ENCODE measurements at regions not wholly inside any gene's neighbourhood (a gene's known extent, or its start where the extent isn't known, plus 50 kb on each side); places are given as distances from the start of the nearest gene placed in this dataset.

GRCh38 chr2:147648471-147648870 is 196.4 kb upstream of the ACVR2A start:
- Histone ChIP-seq H3K27ac (no peak overlapping the region), H3K27me3 (replicated peaks) (no peaks in the 10 kb centered on the region), H3K4me3 (ENCODE audit: low read depth, low read length) (no peak overlapping the region), H3K36me3 (replicated peaks) (no peaks in the 10 kb centered on the region)
- DNase-seq = no peak
- in situ Hi-C loops (cut with HindIII; ENCODE audit: low pct_ligation_motif_present, low sequenced_read_pairs) = no loop called here
- TF ChIP-seq CTCF (IDR thresholded peaks at IDR 0.05; ENCODE audit: low read depth, low read length, missing control alignments) = no peak

- in situ Hi-C loops (cut with HindIII; ENCODE audit: low pct_ligation_motif_present, low sequenced_read_pairs) = no loop called here
- no peak overlapping the region for H3K27ac ChIP-seq
- DNase-seq = no peak
- TF ChIP-seq CTCF (IDR thresholded peaks at IDR 0.05; ENCODE audit: low read depth, low read length, missing control alignments) = no peak
- no peaks in the 10 kb centered on the region for H3K36me3 ChIP-seq (replicated peaks)
- no peaks in the 10 kb centered on the region for H3K27me3 ChIP-seq (replicated peaks)
- H3K4me3 ChIP-seq (ENCODE audit: low read depth, low read length) = no peak overlapping the region
Measured at GRCh38 chr2:147647816-147648215, 197.0 kb upstream of the ACVR2A start.

GRCh38 chr2:147646818-147647468 is 197.9 kb upstream of the ACVR2A start:
- in situ Hi-C loops (cut with HindIII; ENCODE audit: low pct_ligation_motif_present, low sequenced_read_pairs) = no loop called here
- no peak for TF ChIP-seq CTCF (IDR thresholded peaks at IDR 0.05; ENCODE audit: low read depth, low read length, missing control alignments)
- Histone ChIP-seq H3K36me3 (replicated peaks) (no peaks in the 10 kb centered on the region), H3K4me3 (ENCODE audit: low read depth, low read length) (no peak overlapping the region), H3K27ac (no peak overlapping the region), H3K27me3 (replicated peaks) (no peaks in the 10 kb centered on the region)
- DNase-seq = no peak

GRCh38 chr2:147644491-147644890 is 200.3 kb upstream of the ACVR2A start:
- H3K27ac ChIP-seq = no peak overlapping the region
- DNase-seq = no peak
- in situ Hi-C loops (cut with HindIII; ENCODE audit: low pct_ligation_motif_present, low sequenced_read_pairs) = no loop called here
- no peak for TF ChIP-seq CTCF (IDR thresholded peaks at IDR 0.05; ENCODE audit: low read depth, low read length, missing control alignments)
- H3K27me3 ChIP-seq (replicated peaks) = no peaks in the 10 kb centered on the region
- no peaks in the 10 kb centered on the region for H3K36me3 ChIP-seq (replicated peaks)
- no peak overlapping the region for H3K4me3 ChIP-seq (ENCODE audit: low read depth, low read length)

GRCh38 chr2:147642765-147643164 is 202.1 kb upstream of the ACVR2A start:
- no peak for TF ChIP-seq CTCF (IDR thresholded peaks at IDR 0.05; ENCODE audit: low read depth, low read length, missing control alignments)
- in situ Hi-C loops (cut with HindIII; ENCODE audit: low pct_ligation_motif_present, low sequenced_read_pairs) = no loop called here
- no peak for DNase-seq
- H3K27ac ChIP-seq = no peak overlapping the region
- no peak overlapping the region for H3K4me3 ChIP-seq (ENCODE audit: low read depth, low read length)
- H3K36me3 ChIP-seq (replicated peaks) = no peaks in the 10 kb centered on the region
- H3K27me3 ChIP-seq (replicated peaks) = no peaks in the 10 kb centered on the region

- in situ Hi-C loops (cut with HindIII; ENCODE audit: low pct_ligation_motif_present, low sequenced_read_pairs) = no loop called here
- no peaks in the 10 kb centered on the region for H3K27me3 ChIP-seq (replicated peaks)
- no peaks in the 10 kb centered on the region for H3K36me3 ChIP-seq (replicated peaks)
- DNase-seq = no peak
- no peak overlapping the region for H3K27ac ChIP-seq
- no peak for TF ChIP-seq CTCF (IDR thresholded peaks at IDR 0.05; ENCODE audit: low read depth, low read length, missing control alignments)
- no peak overlapping the region for H3K4me3 ChIP-seq (ENCODE audit: low read depth, low read length)
Measured at GRCh38 chr2:147641651-147642050, 203.2 kb upstream of the ACVR2A start.
